ENCODE measurements at regions not wholly inside any gene's neighbourhood (a gene's known extent, or its start where the extent isn't known, plus 50 kb on each side); places are given as distances from the start of the nearest gene placed in this dataset.

GRCh38 chr4:60133375-60133774 is 1066.8 kb upstream of the ADGRL3 start:
- TF ChIP-seq CTCF (IDR thresholded peaks at IDR 0.05; ENCODE audit: insufficient read depth, low read length, missing control alignments): no peak
- CTCF ChIA-PET: no interaction called here
- H3K4me3 ChIP-seq (ENCODE audit: low read depth, low read length): no peak overlapping the region
- DNase-seq (ENCODE audit: low read depth, low spot score): no peak
- POLR2A ChIA-PET: no interaction called here

GRCh38 chr4:60134099-60134498 is 1066.0 kb upstream of the ADGRL3 start:
- TF ChIP-seq CTCF (IDR thresholded peaks at IDR 0.05; ENCODE audit: insufficient read depth, low read length, missing control alignments): no peak

GRCh38 chr4:60155088-60155487 is 1045.0 kb upstream of the ADGRL3 start:
- no peak overlapping the region for H3K4me3 ChIP-seq (ENCODE audit: low read depth, low read length)
- POLR2A ChIA-PET: no interaction called here
- TF ChIP-seq CTCF (IDR thresholded peaks at IDR 0.05; ENCODE audit: insufficient read depth, low read length, missing control alignments): no peak
- no peak for DNase-seq (ENCODE audit: low read depth, low spot score)
- CTCF ChIA-PET: no interaction called here

More at GRCh38 chr4:60134099-60134498, 1066.0 kb upstream of the ADGRL3 start:
- no peak overlapping the region for H3K4me3 ChIP-seq (ENCODE audit: low read depth, low read length)
- no peak for DNase-seq (ENCODE audit: low read depth, low spot score)
- ChIA-PET POLR2A (no interaction called here), CTCF (no interaction called here)

- ChIA-PET POLR2A (no interaction called here), CTCF (no interaction called here)
- H3K4me3 ChIP-seq (ENCODE audit: low read depth, low read length): no peak overlapping the region
- TF ChIP-seq CTCF (IDR thresholded peaks at IDR 0.05; ENCODE audit: insufficient read depth, low read length, missing control alignments): no peak
- no peak for DNase-seq (ENCODE audit: low read depth, low spot score)
These were observed 1027.0 kb upstream of the ADGRL3 start for GRCh38 chr4:60173103-60173502.

- POLR2A ChIA-PET: no interaction called here
- CTCF ChIA-PET: no interaction called here
- TF ChIP-seq CTCF (IDR thresholded peaks at IDR 0.05; ENCODE audit: insufficient read depth, low read length, missing control alignments): no peak
- no peak for DNase-seq (ENCODE audit: low read depth, low spot score)
- no peak overlapping the region for H3K4me3 ChIP-seq (ENCODE audit: low read depth, low read length)
These were observed 1026.4 kb upstream of the ADGRL3 start for GRCh38 chr4:60173718-60174117.

- CTCF ChIA-PET: no interaction called here
- DNase-seq (ENCODE audit: low read depth, low spot score): no peak
- H3K4me3 ChIP-seq (ENCODE audit: low read depth, low read length): no peak overlapping the region
- TF ChIP-seq CTCF (IDR thresholded peaks at IDR 0.05; ENCODE audit: insufficient read depth, low read length, missing control alignments): no peak
- POLR2A ChIA-PET: no interaction called here
These were observed 1024.9 kb upstream of the ADGRL3 start for GRCh38 chr4:60175241-60175640.
